CD4-positive, alpha-beta T cell treated with Interleukin-12 subunit alpha and Interleukin-12 subunit beta, for 1 hour (primary cell): ENCODE measurements at regions not wholly inside any gene's neighbourhood (a gene's known extent, or its start where the extent isn't known, plus 50 kb on each side); places are given as distances from the start of the nearest gene placed in this dataset.
A peak's percentile ranks its signal among the peaks of the same experiment; 100 is the strongest.

Experiments used
- DNase-seq: peaks from one replicate; pipeline ENCODE4 v3.0.0-alpha.2; 2020

DNA sequence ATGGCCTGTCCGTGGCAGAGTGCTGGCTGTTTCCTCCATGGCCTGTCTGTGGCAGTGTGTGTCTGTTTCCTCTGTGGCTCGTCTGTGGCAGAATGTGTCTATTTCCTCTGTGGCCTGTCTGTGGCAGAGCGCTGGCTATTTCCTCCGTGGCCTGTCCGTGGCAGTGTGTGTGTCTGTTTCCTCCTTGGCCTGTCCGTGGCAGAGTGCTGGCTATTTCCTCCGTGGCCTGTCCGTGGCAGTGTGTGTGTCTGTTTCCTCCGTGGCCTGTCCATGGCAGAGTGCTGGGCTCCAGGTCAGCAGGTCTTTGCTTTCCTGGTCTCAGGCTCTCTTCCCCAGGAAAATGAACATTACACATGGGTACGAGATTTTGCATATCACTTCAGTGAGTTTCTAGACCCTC lies 138.4 kb upstream of the IPO9 start:
- DNase-seq, result no peak

DNA sequence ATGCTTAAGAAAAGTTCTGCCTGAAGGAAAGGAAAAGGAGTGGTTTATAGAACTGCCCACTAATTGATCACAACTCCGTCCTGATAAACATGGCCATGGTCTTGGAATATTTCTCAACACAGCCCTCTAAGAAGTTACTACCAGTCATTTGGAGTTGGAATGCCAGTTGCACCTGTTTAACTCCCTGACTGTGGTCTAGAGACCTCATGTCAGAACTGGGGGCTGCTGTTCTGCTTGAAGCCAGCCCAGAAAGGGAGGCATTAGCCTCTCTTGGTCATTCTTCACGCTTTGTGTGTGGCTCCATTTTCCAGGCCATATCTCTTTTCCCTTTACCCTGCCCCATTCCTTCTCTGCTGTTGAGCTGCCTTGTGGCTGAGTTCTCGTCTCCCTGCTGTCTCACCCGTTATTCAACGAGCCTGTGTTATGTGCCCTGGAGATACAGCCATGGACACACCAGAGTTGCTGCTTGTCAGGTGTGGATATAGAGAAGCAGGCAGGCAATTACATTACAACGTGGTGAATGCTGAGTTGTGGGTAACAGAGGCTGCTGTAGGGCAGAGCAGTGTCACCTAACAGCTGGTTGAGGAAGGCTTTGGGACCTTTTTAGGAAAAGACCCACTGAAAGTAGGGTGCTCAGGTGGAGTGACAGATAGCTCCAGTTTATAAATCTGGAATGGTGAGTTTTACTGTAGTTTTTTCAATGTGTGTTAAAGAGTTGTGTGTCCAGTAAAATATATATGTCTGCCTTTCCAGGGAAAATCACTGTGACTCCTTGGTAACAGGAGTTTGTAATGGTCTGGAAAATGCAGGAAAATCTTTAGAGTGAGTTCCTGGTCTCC lies 137.0 kb upstream of the IPO9 start:
- DNase-seq, result no peak

DNA sequence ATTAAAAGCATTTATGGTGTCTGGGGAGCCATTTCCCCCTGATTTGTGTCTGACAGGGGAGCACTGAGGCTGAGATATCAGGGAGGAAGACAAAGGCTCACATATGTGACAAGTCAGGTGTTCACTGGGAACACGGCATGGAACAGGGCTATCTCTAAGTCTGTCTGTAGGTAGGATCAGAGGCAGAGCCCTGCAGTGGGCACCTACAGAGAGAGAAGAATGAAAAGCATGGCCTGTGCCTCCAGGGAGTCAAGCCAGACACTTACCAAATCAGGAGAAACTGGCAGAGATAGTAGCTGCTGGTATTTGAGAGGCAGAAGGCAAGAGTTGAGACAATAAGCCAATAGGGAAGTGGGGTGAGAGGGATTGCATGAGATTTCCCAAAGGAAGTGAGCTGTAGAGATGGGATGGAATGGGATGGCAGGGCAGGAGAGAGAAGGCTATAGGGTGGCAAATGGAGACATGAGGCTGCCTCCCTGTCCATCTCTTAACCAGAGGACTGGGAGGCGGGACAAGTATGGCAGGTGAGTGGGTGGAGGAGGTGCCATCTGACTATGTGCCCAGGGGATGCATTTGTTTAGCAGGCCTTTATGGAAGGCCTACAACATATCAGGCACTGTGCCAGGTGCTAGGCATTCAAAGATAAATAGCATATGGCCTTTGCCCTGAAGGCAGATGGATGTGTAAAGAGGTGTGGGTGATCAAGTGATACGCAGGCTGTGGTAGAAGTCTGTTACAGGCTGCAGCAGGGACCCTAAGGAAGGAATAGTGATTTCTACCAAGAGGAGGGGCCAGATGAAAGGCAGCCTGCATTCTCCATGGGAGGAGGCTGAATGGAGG lies 136.2 kb upstream of the IPO9 start:
- DNase-seq, result no peak

DNA sequence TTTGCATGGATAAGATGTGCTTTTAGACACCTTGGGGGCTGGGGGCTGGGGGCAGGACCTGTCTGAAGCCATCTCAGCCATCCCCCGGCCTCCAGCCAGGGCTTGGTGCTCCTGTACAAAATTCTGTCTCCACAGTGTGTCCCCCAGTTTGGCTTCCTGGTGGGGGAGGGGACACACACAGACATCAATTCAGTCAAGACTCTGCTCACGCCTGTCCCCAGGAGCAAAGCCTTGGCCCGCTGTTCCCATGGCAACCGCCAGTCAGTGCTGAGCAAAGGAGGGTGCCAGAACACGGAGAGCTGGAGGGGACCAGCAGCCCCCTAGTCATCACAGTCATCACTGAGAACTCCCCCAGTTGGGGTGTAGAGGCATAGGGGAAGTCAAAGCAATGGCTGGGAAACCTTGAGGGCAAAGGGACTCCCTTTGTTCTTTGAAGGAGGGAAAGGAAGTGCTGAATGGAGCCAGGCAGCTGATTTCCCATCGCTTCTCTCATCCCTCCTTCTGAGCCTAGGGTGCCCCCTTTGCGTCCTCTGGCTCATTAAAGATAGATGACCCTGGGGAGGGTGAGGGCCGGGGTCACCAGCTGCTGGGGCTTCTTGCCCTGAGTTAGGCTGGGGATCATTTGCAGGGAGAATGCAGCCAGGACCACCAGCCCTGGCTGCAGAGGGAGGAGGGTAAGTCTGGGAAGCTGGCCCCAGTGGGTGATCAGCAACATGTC lies 134.9 kb upstream of the IPO9 start:
- DNase-seq, result no peak

DNA sequence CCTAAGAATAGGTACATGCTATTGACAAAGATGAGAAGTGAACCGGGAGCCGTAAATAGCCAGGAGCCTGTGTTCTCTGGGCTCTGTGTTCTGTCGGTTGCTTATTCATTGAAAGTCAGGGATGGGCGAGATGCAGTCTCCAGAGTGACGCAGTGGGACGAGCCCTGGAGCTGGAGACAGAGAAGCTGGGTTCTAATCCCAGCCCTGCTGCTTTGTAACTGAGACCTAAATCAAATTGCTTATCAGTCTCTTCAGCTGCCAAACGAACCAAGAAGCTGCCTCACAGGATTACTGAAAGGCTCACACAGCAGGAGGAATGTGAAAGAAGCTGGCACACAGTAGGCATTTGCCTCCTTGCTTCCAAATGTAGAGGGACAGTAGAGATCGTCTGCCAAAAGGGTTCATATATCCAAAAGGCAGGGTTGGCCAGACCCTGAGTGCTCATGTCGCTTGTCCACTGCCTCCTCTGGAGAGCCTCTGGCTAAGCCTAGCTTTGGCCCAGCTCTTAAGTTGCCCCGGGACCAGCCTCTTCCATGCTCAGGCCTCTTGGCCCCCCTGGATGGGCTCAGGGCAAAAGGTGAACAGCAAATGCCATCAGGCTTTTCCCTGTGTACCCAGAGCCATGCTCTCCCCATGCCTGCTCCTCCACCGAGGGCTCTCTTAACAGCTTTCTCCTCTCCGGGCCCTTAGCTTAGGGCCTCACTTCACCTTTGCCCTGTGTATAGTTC lies 134.2 kb upstream of the IPO9 start:
- DNase-seq, result no peak

DNA sequence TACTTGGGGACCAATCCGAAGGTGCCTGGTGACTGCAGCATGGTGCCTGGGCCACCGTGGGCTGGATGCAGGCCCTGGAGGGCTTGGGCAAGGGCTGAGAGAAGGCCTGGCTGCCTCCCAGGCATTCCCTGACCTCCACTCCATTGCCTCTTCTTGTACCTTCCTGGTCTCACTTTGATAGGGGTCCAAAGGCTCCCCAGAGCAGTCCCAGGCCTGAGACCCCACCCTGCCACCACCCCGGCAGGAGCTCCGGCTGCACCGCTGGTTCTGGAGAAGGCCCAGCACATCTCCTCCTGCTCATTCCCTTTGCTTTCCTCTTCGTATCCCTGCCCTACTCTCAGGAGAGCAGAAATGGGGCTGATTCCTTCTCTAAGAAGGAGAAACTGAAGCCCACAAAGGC lies 133.3 kb upstream of the IPO9 start:
- DNase-seq, result no peak

DNA sequence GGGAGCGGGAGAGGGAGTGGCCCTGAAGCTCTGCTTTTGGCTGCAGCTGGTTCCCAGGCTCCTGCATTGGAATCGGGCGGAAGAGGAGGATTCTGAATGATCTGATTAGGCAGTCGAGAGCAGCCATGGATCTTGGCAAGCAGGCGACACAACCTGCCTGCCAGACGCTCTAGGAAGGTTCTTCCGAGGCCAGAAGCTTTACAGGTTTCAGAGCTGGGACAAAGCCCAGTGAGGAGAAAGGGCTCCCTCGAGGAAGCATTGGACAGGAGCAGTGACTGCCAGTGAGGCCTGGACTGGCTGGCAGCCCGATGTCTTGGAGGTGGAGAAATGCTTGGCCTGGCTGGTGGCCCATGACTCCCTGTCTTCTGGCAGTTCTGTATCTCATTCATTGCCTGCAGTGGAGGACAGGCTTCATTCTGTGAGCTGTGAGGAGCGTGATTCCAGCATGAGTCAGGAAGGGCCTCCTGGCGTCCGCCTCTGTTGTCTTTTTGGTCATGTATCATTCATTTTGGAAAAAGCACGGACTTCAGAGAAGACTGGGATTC lies 132.7 kb upstream of the IPO9 start:
- no peak for DNase-seq

DNA sequence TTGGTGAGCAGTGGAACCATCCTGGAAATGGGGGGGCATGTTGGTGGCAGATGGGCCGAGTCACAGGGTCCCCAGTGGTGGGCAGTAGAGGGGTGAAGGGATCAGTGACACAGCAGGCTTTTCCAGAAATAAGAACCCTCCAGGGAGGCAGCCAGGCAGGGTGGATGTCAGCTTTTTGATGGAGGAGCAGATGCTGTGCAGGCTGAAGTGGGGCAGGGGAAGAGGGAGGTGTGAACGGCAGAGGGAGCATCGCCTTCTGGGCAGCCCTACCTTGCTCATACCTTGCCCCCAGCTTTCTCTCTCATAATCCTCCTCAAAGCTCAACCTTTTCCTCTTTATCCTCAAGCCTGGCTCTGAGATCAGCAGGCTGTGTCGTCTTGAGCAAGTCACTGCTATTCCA lies 131.8 kb upstream of the IPO9 start:
- DNase-seq, result no peak

DNA sequence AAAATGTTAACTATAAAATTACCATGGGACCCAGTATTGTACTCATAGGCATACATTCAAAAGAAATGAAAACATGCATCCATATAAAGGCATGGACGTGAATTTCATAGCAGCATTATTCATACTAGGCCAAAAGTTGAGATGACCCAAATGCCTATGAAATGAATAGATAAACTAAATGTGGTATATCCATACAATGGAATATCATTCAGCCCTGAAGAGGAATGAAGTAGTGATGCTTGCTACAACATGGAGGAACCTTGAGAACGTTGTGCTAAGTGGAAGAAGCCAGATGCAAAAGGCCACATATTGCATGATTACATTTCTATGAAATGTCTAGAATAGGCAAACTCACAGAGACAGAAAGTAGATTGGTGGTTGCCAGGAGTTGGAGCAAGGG lies 127.1 kb upstream of the IPO9 start:
- DNase-seq, result no peak

DNA sequence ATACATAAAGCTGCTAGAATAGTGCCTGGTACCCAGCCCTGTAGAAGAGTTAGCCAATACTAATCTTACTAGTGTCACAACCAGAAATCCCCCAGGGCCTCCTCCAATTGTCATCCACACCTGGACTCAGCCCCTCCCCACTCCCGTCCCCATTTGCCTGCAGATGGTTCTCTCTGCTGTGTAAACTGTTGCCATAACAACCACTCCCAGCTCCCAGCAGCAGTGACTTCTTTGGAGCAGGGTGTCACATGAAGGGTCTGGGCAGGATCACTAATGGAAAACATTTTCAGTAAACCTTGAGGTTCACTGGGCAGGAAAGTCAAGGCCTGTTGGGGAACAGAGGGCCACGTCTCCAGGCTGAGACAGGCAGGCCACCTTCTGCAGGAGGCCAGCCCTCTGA lies 126.0 kb upstream of the IPO9 start:
- no peak for DNase-seq

DNA sequence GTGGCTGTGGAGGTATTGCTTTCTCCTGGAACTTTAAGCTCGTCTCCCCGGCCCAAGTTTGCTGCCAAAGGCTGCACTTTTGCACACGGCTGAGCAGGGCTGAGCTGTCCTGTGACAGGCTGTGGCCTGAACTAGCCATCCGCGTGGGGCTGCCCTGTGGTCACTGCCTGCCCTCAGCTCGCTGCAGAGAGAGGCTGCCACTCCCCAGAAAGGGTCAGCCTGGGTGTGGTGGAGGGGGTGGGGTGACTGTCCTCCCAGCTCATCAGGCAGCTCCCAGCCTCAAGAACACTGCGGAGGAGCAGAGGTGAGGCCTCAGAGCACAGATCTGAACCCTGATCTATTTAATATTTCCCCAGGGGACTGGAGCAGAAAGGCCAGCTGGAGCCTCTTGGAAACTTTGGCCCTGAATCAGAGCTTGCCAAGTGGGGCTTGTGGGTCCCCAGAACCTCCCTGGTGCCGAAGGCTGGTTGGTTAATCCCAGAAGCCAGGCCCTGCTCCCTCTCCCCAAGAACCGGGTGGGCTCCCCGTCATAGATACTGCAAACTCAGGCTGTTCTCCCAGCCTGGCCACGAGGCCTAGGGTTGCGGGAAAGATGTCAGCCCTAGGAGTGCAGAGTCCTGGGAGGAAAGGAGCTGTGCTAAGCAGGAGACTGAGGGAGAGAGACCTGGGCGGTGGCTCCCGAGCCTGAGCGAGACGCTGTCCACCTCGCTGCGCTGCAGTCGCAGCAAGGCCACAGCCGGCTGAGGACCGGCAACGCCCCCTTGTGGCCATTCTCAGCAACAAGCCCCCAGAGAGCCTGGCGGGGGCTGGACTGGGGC lies 125.1 kb upstream of the IPO9 start:
- DNase-seq, result peak; percentile 52

DNA sequence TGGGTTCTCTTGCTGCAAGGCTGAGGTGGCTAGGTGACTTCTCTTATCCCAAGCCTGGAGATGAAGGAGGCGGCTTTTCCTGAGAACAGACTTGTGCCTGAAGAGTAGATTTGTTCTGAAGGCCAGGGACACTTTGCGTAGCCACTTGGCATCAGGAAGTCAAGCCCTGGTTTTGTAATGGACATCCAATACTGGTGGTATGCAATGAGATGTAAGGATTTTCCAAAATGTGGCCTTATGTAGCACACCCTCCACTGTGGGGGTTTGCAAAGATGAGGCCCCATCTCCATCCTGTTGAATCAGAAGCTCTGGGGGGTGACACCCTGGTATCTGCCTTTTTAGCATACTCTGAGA lies 124.5 kb upstream of the IPO9 start:
- no peak for DNase-seq

DNA sequence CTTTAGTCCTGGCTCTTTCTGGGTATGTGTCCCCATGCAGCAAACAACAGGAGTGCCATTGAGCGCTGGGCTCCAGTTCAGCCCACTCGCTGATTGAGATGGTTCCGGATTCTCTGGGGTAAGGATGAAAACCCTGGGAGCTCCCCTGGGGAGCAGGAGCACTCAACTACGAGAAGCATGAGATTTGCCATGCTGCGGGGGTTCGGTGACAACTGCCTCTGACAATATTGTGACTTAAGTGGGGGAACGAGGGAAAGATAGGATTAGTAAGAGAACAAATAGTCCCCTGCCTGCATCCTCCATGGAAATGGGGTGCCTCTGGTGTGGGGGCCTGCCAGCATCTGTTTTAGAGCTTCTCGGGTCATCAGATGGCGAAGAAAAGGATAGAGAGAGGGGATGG lies 123.6 kb upstream of the IPO9 start:
- DNase-seq, result no peak

DNA sequence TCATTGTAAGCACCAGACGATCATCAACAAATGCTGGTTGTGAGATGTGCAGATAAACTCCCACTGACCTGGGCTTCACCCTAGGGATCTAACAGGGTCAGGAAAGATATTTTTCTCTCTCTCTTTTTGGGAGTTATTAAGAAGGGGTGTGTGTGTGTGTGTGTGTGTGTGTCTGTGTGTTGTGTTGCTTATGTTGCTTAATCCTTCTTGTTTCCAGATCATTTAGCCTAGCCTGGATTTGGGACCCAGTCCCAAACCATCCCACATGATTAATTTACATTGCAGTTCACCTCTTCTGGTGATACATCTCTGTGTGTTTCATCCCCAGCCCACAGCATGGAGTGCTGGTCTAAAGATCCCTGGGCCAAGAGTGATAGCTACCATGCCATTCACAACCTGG lies 122.8 kb upstream of the IPO9 start:
- no peak for DNase-seq

DNA sequence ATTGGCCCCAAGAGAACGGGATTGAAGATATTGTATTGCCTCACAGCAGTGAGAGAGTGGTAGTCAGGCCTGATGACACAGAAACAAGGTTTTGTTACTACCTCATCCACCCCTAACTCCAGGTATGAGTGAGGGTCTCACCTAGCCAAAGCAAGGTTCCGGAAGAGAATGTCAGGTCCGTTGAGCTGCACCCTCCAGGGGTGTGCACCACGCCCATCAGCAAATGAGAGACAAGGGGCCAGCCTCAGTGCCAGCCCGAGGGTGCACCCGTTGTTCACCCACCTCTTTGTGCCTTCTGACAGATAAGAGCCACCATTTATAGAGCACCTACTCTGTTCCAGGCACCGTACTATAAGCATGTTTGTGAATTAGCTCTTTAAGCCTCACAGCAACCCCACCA lies 121.9 kb upstream of the IPO9 start:
- DNase-seq, result no peak

DNA sequence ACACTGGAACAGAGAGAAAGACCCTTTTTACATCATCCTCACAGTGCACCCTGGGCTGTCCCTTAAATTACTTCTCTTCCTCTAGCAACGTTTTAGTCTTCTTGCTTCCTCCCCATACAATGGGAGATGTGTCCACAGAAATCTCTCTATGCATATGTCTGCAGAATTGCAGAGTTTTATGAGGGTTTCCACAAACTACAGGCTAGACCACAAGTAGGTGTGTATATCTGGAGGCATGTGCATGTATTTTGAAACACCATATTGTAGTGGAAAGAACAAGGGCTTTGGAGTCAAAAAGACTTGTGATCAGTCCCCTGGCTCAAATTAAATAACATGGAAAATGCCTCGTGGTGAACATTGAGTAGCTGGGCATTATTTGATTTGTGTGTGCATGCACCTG lies 121.3 kb upstream of the IPO9 start:
- no peak for DNase-seq

DNA sequence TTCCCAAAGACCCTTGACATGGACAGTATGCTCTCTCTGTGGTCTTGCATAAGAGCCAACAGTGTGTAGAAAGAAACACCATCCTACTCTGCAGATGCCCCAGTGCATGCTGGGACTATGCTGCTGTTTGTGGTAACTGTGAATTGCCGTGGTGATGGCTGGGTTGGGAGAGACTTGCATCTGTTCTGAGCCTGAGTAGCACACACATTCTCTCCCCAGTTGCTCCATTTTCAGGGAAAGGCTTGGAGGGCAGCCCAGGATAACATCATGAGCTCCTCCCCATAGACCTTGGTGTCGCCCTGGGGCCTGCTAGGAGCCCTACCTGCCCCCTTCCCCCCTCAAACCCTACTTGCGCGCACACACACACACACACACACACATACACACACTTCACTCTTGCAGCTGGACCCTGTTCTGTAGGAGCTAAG lies 120.9 kb upstream of the IPO9 start:
- DNase-seq, result no peak

DNA sequence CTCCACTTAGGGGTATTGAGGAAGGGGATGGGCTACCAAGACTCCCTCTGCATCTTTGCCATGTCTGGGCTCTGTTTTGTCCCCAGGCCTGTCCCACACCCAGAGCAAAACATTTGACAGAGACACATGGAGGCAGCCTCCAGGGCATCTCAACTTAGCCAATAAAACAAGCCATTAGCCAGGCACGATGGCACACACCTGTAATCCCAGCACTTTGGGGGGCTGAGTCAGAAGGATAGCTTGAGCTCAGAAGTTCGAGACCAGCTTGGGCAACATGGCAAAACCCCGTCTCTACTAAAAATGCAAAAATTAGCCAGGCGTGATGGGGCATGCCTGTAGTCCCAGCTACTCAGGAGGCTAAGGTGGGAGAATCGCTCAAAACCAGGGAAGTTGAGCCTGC lies 120.3 kb upstream of the IPO9 start:
- DNase-seq, result no peak

DNA sequence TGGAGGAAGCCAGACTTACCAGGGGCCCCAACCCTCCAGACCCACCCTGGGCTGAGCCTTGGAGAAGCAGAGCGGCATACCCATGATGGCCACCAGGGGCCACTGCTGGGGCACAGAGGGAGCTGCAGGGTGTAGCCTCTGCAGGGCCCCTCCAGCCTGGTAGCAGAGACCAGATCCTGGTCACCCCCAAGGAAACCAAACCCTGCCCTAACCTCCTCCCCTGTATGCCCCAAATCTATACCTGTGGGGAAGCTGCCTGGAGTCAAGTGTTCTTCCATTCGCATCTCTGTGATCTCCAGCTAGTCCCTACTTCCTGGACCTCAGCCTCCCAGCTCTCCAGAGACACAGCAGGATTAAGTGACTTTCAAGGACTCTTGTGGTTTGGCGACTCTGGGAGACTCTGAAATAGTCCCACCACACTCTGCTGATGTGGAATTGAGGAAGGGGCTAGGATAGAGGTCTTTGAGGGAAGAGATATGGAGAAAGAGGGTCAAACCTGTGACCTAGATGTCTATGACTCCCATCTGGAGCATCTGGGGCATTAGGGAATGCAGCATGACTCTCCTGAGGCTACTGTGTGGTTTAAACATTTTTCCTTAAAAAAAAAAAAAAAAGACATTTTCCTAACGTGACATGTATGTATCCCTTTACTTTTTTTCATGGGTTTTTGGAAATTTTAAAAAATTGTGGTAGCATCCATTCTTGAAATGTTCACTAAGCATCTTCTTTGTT lies 119.2 kb upstream of the IPO9 start:
- DNase-seq, result peak; percentile 46

DNA sequence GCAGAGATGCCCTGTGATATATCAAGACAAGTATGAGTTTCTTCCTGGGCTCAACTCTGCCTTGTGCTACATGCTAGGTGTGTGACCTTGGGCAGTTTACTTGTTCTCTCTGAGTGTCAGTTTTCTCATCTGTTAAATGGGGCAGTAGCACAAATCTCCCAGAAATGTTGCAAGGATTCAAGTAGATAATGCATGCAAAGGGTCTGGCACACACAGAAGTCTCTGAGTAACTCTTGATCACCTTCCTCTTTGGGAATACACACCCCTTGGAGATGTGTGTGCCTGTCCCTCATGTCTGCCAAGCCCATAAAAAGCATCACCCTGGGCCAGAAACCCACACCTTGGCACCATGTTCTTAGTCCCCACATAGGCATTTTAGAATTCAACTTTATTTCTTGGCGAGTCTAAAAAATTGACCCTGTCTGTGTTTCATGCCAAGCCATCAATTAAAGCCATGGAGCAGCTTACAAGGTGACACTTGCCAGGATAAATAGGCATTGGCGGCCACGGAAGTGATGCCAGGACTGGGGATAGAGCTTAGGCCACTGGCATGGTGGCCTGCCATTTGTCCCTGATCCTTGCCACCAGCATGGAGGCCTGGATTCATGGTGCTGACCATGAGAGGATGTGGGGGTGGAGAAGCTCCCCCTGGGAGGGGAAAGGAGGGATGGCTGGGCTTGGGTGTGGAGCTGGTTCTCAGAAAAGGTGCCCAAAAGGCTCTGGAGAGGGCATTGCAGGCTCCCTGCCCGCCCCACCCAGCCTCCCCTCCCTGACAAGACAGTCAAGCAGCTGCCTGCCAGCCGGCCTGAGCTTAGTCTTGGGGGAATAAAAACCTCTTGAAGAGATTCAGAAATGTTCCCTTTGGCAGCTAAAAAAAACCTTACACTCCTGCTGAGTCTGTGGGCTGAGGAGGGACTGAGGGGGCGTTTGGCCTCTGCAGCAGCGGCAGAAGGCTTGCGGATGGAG lies 118.0 kb upstream of the IPO9 start:
- DNase-seq, result no peak
